EH (cell line): ENCODE measurements at regions not wholly inside any gene's neighbourhood (a gene's known extent, or its start where the extent isn't known, plus 50 kb on each side); places are given as distances from the start of the nearest gene placed in this dataset.

Source experiments
- DNase-seq: peaks from one replicate; pipeline ENCODE4 v3.0.0-alpha.2; 2015; ENCODE audit warnings: low read depth

DNA sequence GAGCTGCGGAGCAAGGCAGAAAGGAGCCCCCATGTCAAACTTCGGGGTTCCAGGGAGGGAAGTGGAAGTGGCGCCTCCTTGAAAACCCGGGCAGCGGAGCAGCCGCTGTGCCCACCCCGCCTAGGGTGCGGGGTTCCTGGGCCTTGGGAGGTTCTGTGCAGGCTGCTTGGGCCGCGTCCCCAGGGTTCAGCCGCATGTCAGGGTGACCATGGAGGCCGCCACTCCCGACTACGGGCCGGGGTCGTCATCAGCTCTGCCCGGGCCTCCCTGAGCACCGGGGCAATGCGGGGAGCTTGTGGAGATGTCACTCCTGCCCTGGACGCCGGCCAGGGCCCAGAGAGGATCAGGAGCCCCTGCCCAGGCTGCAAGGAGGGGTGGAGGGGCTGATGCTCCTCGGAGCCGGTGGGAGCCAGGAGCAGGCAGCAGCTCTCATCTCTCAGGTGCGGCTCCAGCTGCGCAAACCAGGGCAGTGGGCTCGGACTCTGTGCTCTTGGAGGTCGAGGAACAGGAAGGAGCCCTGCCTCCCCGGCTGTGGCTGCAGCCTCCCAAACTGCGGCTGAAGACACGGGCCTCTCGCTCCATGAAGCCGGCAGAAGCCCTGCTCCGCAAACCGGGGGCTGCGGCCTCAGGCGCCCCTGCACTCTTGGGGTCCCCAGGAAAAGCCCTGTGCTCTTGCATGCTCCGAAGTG lies 1286.5 kb downstream of the TMEM121 start:
- DNase-seq: no peak

- DNase-seq: no peak
Measured at GRCh38 chr14:106813477-106813823, 1287.1 kb downstream of the TMEM121 start.

DNA sequence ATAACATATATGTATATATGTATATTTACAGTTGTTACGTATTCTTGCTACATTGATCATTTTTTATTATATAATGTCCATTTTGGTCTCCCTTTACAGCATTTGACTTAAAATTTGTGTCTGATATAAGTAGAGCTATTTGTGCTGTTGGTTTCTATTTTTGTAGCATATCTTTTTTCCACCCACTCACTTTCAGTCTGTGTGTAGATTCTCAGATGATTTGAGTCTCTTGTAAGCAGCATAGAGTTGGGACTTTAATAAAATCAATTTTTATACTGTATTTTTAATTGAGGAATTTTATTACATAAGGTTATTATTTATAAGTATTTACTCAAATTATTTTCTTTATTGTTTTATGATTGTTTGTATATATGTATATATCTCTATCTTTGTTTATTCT lies 1293.7 kb downstream of the TMEM121 start:
- DNase-seq: no peak

DNA sequence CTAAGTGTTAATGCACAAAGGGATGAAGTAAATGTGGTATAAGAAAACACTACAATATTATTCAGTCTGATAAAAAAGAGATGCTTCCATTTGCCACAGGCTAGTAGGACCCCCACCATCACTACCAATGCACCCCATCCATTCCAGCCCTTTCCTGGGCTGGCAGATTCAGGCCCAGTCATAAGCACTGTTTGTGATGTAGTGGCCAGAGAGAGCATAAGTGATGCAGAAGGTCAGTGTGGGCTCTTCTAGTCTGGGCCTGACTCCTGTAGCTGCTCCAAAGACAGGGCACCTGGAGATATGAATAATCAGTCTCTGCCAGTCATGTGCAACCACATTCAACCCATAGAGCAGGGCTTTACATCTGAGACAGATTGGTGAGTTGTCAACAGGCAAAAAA lies 1294.7 kb downstream of the TMEM121 start:
- DNase-seq: no peak

GRCh38 chr14:106822905-106823304 lies 1296.5 kb downstream of the TMEM121 start:
- DNase-seq: no peak

GRCh38 chr14:106823552-106823951 lies 1297.2 kb downstream of the TMEM121 start:
- DNase-seq: no peak

DNA sequence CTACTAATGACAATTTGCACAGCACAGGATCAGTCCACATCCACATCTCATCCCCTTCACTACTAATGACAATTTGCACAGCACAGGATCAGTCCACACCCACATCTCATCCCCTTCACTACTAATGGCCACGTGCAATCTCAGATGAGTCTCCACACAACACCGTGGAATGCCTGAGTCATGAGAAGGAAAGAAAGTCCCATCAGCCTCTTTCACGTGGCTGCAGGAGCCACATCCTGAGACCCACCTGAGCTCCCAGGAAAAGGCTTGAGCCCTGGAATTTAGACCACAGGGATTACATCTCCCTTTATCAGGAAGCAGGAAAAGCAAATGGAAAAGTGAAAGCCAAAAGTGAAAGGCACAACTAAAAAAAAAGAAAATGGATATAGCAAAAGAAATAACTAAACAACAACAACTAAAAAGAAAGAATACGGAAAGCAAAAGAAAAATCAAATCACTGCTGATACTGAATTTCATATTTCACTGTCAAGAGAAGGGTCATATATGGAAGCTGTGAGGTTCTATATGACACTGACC lies 1300.5 kb downstream of the TMEM121 start:
- no peak for DNase-seq

GRCh38 chr14:106831322-106831720 lies 1304.9 kb downstream of the TMEM121 start:
- no peak for DNase-seq

DNA sequence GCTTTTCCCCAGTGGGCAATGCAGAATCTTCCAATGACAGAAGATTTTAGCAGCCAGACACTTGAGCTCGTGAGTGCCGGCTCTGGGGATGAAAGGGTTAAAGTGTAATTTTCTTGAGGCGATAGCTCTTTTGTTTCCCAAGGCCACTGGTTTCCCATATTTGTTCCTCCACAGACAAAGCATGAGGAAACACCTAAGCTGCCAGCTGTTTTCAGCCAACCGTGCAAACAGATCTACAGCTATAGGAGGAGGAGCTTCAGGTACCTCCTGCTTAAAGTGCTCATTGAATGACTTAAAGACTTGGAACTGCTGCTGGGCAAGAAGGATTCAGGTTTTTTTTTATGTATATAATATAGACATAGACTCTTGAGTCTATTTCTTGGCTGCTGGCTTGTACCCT lies 1311.5 kb downstream of the TMEM121 start:
- DNase-seq: no peak

DNA sequence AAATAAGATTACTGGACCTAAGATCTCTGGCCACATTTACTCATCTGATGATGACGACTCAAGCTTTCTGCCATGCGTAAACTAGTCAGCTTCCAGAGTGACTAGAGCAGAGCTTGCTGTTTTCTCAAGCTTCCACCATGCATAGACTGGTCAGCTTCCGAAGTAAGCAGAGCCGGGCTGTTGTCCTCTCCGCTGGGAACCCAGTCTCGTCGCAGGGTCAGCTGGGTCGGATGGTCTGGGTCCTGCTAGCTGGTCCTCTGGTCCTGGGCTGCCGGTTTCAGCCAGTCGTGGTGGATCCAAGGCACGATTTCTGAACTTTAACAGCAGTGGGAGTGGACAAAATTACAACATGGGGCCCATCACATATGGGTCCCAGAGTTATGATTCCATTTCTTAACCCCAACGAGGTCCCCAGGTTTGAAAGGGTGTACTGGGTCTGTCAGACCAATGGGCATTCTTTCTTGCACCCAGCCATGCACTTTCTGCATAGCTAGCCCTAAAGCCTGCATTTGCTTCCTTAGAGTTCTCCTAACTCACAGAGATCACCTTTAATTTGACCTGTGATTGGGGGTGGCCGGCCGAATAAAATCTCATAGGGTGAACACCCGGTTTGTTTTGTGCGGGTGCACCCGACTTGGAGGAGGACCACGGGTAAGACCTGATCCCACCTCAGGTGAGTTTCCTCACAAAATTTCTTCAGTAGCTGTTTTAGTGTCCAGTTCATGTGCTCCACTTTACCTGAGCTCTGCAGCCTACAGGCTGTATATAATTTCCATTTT lies 1312.8 kb downstream of the TMEM121 start:
- no peak for DNase-seq

DNA sequence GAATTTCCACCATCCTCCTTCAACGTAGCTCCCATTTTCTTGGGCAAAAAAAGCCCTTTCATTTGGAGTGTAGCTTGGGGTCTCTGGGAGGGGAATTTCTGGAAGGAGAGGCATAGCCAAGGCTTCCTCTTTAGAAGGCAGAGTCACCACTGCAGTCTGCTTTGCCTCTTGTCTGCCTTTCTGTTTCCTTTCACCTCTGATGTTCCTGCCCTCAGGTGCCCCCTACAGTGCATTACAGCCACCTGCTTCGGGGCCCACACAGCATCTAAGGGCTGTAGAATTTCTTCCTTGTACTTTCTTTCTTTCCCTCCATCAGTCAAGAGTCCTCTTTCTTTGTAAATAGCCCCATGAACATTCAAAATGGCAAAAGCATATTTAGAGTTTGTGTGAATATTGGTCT lies 1313.9 kb downstream of the TMEM121 start:
- DNase-seq: no peak

DNA sequence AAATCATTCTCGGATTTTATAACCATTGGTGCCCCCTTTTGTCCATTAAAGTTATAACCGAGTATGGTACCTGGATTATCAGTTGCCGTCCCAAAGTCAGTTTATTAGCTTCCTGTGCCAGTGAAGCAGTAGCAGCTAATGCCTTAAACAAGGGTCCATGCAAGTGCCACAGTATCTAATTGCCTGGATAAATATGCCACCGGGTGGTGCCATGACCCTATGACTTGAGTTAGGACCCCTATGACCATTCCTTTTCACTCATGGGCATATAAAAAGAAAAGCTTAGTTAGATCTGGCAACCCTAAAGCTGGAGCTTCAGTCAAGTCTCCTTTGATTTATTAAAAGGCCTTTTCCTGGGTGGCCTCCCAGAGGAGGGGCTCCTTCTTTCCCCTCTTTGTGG lies 1314.6 kb downstream of the TMEM121 start:
- no peak for DNase-seq

GRCh38 chr14:106841701-106842100 lies 1315.3 kb downstream of the TMEM121 start:
- no peak for DNase-seq

- DNase-seq: no peak
Measured at GRCh38 chr14:106842687-106843086, 1316.3 kb downstream of the TMEM121 start.

DNA sequence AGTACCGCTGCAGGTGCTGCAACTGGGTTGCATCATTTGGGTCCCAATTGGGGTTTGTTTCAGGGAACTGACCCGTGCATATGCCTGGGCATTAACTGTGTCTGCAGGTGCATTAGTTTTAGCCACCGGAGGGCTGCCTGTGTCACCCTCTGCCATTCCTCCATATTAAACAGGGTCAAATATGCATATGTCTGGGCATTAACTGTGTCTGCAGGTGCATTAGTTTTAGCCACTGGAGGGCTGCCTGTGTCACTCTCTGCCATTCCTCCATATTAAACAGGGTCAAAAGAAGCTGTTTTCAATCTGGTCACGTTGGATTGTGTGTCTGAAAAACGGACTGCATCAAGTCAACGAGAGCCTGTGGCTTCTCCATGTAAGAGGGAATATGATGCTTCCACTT lies 1317.0 kb downstream of the TMEM121 start:
- DNase-seq: no peak

DNA sequence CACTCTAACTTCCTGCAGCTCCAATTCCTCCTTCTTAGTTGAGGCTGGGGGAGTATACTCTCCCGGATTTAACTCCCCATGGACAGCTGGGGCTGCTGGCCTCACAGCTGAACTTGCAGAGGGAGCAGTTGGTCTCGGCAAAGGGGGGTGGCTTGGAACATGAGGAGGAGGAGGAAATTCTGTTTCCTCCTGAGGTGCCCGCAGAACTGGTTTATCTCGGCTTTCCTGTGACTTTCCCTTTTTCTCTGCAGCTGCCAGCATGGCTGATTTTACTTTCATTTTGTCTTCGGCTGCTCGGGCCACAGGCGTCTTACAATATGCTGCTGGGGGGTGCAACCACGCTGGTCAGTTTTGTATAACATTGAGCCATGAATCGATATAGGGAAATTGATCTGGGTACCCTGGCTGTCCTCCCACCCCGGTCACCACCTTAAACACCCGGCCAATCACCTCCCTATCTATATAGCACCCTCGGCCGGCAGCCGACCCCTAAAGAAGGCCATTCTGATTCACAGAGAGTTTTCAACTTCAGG lies 1317.6 kb downstream of the TMEM121 start:
- DNase-seq: no peak

GRCh38 chr14:106844608-106845285 lies 1318.4 kb downstream of the TMEM121 start:
- no peak for DNase-seq

- no peak for DNase-seq
Measured at GRCh38 chr14:106845286-106846087, 1319.1 kb downstream of the TMEM121 start.

DNA sequence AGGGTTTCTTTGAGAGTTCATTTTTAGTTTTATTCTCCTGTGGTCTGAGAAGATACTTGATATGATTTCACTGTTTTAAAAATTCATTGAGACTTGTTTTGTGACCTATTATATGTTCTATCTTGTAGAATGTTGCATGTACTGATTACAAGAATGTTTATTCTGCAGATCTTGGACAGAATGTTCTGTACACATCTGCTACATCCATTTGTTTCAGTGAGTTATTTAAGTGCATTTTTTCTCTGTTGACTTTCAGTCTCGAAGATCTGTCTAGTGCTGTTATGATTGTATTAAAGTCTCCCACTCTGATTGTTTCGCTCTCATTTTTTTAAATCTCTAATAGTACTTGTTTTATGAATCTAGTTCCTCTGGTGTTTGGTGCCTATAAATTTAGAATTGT lies 1319.8 kb downstream of the TMEM121 start:
- DNase-seq: no peak

DNA sequence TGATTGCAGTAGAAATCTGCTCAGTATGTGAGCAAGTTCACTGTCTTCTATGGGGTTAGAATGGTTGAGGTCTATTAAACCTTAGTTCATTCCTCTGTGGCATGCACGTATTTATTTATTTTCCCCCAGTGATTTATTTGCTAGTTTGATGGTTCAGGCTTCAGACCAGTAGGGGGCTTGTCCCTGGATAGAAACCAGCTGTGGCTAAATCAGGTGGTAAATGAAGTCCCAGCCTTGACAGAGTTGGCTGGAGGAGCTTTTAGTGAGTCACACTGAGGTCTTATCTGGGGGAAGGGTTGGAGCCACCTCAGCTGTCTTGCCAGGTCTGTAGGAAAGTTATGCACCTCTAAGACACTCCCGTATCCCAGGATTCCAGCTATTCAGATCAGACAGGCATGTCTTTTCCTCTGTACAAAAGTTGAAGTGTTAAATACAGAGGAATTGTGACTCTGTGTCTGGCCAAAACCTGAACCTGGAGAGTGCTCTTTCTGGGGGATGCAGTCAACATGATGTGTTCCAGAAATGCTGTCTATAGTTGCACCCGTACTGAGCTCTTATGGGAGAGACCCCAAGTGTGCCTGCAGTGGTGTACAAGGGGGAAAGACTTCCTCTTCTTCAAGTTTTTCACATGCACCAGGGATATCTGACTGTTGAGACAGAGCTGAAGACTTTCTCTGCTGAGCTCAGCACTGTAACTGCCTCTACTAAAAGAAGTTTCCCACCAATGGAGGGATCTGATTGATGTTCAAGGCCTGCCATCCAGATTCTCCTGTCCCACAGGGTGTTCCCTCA lies 1322.1 kb downstream of the TMEM121 start:
- no peak for DNase-seq
